ENCODE measurements at regions not wholly inside any gene's neighbourhood (a gene's known extent, or its start where the extent isn't known, plus 50 kb on each side); places are given as distances from the start of the nearest gene placed in this dataset.
A peak's percentile ranks its signal among the peaks of the same experiment; 100 is the strongest.
"Not testable (repeated sequence)": the region's sequence is repeated elsewhere in the genome, so short reads cannot be mapped to it uniquely, and the experiment has no call there.

- DNase-seq: no peak
Observed at GRCh38 chr3:181521831-181522230, 189.9 kb upstream of the SOX2 start.

- no peak for DNase-seq
Observed at GRCh38 chr3:181518222-181518621, 193.5 kb upstream of the SOX2 start.

- DNase-seq: no peak
Observed at GRCh38 chr3:181512787-181513186, 198.9 kb upstream of the SOX2 start.

DNA sequence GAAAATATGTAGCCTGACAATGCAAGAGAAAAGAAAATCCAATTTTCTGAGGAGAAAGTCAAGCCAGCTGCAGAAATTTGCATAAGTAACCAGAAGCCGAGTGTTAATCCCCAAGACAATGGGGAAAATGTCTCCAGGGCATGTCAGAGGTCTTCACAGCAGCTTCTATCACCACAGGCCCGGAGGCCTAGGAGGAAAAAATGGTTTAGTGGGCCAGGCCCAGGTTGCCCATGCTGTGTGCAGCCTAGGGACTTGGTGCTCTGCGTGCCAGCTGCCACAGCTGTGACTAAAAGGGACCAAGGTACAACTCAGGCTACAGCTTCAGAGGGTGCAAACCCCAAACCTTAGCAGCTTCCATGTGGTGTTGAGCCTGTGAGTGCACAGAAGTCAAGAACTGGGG is 201.2 kb upstream of the SOX2 start:
- no peak for DNase-seq

- no peak for DNase-seq
Observed at GRCh38 chr3:181497358-181497757, 214.4 kb upstream of the SOX2 start.

DNA sequence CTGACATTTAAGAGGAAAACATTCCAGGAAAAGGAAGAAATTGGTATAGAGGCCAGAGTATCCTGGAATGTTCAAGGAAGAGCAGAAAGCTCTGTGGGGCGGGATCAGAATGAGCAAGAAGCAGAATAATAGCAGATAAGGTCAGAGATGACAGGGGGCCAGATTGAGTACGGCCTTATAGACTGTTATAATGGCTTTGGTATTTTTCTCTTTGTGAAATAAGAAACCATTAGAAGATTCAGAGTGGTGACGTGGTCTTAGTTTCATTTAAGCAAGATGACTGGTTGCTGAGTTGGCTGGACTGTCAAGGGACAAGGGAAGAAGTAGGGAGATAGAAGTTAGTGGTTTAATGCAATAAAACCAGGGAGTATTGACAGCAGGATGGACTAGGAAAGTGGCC is 218.3 kb upstream of the SOX2 start:
- peak; percentile 3 for DNase-seq

DNA sequence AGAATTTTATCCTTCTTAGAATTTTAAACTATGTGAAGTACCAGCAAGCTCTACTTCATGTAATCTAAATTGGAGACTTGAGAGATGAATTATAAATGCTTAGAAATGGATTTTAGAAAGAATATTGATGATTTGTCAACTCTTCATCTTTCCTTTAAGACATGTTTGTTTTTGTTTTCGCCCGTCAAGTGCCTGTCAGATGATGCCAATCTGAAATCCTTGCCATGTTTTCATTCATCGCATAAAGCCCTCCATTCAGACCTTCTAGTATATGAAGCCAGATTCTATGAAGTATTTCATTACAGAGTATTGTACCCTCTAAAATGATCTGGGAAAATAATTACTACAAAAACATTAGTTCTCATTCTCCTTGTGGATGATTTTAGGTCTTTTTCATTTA is 223.2 kb upstream of the SOX2 start:
- no peak for DNase-seq

DNA sequence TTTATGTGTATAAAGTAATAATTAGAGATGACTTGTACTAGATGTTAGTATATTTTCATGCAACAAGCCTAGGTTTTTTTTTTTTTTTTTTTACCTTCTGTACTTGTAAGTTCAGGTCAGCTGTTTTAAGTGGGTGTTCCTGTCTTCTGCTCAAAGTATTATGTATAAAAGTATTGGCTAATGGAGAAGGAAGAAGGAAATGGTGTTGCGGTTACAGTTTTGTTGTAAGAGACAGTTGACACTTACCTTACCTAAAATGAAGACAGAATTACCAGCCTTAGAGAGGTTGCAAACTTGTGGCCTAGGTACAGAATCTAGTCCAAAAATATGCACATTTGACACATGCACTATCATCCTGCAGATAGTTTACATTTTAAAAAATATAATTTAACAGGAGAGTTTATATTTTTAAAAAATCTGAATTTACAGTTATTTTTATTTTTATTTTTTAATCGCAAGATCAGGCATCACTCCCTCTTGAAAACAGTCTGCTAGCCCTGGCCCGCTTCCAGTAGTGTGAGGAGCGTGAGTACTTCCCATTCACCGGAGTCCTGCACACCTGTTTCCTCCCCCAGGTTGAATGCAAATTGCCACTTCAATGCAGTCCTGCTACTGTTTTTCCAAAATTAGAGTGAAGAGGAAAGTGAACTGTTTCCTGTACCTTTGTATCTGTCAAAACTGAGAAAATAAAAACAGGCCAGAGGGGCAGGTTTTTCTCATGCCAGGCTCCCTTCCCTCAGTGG is 224.3 kb upstream of the SOX2 start:
- peak; percentile 94 for DNase-seq

GRCh38 chr3:181486141-181486885 is 225.4 kb upstream of the SOX2 start:
- DNase-seq: peak; percentile 88

DNA sequence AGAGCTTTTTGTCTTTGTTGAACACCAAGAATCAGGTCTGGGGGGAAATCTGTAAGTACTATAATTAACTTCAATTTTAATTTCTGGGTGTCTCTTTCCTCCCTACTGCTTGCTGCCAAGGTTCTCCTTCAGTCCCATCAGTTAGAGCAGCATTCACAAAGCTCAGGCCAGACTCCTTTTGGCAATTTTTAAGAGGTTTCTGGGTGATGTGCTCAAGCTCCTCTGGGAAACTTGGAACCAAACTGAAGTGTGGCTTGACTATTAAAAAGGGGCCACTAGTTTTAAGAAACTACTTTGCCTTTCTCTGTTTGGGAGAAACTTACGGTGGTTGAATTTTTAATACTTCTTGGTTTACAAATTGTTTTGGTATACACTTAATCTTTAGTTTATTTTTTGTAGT is 227.7 kb upstream of the SOX2 start:
- DNase-seq: no peak

DNA sequence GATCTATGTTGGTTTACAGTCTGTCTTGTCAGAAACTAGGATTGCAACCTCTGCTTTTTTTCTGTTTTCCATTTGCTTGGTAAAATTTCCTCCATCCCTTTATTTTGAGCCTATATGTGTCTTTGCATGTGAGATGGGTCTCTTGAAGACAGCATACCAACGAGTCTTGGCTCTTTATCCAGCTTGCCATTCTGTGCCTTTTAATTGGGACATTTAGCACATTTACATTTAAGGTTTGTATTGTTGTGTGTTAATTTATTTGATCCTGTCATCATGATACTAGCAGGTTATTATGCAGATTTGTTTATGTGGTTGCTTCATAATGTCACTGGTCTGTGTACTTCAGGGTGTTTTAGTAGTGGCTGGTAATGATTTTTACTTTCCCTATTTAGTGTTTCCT is 236.6 kb upstream of the SOX2 start:
- DNase-seq: not testable (repeated sequence)

GRCh38 chr3:181470349-181470748 is 241.4 kb upstream of the SOX2 start:
- DNase-seq: no peak

- no peak for DNase-seq
Observed at GRCh38 chr3:181464033-181464694, 247.6 kb upstream of the SOX2 start.

GRCh38 chr3:181461381-181461780 is 250.3 kb upstream of the SOX2 start:
- DNase-seq: no peak

DNA sequence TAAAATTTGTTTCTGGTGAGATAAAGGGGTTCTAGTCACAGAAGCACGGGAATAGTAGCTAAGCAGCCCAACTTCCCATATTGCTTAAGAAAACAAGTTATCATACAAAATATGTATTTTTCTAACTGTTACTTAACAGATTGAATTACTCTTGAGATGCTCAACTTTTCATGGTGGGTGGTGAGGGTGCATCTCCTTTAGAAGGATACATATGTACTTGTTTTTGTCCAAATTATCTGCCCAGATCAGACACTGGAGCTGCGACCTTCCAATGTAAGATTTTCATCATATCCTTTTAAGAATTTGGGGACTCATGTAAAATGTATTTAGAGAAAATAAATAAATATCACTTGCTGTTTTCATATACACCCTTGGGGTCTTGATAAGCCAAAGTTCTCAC is 252.2 kb upstream of the SOX2 start:
- DNase-seq: no peak

DNA sequence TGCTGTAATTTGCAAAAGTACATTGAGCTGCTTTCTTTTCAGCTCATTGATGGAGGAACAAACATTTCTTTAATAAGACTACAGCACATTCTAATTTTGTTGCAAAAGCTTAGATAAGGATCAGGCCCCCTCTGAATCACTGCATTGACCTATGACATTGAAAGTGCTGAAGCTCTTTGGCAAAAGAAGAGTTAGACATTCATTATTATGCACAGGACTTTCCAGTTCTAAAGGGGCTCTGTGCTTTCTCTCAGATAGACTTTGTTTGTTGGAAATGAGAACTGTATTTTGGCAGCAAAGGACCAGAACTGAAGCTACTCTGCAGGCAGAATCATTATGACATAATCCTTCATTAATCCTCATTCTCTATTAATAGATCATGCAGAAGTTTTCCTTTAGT is 252.9 kb upstream of the SOX2 start:
- DNase-seq: no peak

GRCh38 chr3:181457756-181458155 is 254.0 kb upstream of the SOX2 start:
- no peak for DNase-seq

GRCh38 chr3:181457190-181457589 is 254.5 kb upstream of the SOX2 start:
- no peak for DNase-seq

- no peak for DNase-seq
Observed at GRCh38 chr3:181455276-181455675, 256.4 kb upstream of the SOX2 start.

- no peak for DNase-seq
Observed at GRCh38 chr3:181454451-181455027, 257.2 kb upstream of the SOX2 start.

DNA sequence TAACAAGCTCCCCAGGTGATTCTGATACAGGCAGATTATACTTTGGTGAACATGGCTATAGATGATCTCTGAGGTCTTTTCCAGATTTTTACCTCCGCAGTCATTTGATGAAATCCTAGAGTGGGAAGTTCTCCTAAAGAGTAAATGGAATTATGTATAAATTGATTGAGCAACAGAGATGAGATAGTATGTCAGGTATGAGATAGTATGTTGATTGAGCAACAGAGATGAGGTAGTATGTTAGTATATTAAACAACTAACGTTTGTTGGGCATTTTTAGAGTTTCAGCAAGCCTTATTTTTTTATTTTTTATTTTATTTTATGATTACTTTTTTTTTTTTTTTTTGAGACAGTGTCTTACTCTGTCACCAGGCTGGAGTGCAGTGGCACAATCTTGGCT is 265.0 kb upstream of the SOX2 start:
- no peak for DNase-seq

DNA sequence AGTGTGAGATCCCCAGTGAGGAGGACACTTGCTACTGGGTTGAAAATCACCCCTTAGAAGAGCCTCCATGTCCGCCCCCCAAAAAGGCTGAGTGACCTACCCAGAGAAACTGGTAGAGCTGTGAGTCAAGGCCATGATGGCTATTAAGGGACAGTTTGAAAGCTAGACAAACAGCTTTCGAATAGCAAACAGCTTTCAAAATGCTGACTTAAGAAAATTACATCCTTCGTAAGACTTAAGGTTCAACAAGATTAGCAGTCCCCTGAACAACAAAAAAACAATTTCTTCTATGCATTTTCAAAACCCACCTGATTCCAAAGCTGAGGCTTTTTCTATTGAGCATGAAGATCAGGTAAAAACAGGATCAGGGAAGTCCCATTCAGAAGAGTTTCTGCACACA is 269.7 kb upstream of the SOX2 start:
- no peak for DNase-seq

- no peak for DNase-seq
Observed at GRCh38 chr3:181432992-181433391, 278.7 kb upstream of the SOX2 start.

DNA sequence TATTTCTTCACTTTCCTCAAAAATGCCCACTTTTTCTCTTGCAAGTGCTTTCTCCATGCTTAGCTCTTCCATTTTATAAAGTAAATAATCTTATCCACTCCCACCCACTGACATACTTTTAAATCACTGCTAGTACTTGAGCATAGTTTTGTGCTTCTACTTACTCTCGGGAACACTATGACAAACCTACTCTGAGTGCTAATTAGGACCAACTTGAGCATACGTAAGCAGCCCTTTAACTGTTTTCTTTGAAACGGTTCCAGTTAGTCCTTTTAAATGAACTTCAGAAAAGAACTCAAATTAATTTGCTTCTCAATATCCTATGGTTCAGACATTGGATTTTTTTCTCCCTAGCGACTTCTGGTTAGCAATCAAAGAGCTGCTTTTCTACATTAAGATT is 280.0 kb upstream of the SOX2 start:
- no peak for DNase-seq
